SK-N-SH (cell line): ENCODE measurements at regions not wholly inside any gene's neighbourhood (a gene's known extent, or its start where the extent isn't known, plus 50 kb on each side); places are given as distances from the start of the nearest gene placed in this dataset.
A peak's percentile ranks its signal among the peaks of the same experiment; 100 is the strongest.

Experiments
- CTCF ChIA-PET: fragments of 300-600, 350-600 bp; formaldehyde crosslinking; extraction: SDS; loops from one replicate; lab custom pipeline; 2021; lab: Yijun Ruan, JAX
- POLR2A ChIA-PET: fragments of 350-600 bp; sonication (Branson Sonifier 250); formaldehyde crosslinking; extraction: SDS; loops from one replicate; lab custom pipeline; 2020; ENCODE audit warnings: antibody characterized with exemption, inconsistent platforms; lab: Yijun Ruan, JAX
- DNase-seq: peaks from one replicate; pipeline ENCODE4 v3.0.0; 2012
- H2AFZ ChIP-seq: fragments of 200-600 bp; sonication (generic); 2 replicates; pipeline ENCODE4 v1.8.1; 2016; ENCODE audit warnings: antibody characterized with exemption, mild to moderate bottlenecking, low read depth
- H3F3A ChIP-seq: fragments of 200-600 bp; sonication (generic); replicated peaks from 2 replicates; pipeline ENCODE3; 2016; ENCODE audit warnings: antibody characterized with exemption, mild to moderate bottlenecking; ENCODE audit not compliant: insufficient read depth
- H3K27ac ChIP-seq, 2 experiments: fragments of 200-500 bp in 1 of 2; fragments of 200-600 bp in 1 of 2; sonication (Bioruptor generic) in 1 of 2; sonication (generic), shearing (Covaris generic) in 1 of 2; 2 replicates each; pipeline versions ENCODE4 v1.5.1 to v1.6.1; 2014 to 2016; ENCODE audit warnings: low read depth in 2 of 2, inconsistent platforms in 1 of 2, low read length in 1 of 2, mild to moderate bottlenecking in 1 of 2, mixed read lengths in 1 of 2
- H3K27me3 ChIP-seq: fragments of 200-600 bp; sonication (generic), shearing (Covaris generic); 2 replicates; pipeline ENCODE4 v1.6.1; 2016; ENCODE audit warnings: mixed run types; ENCODE audit not compliant: insufficient read depth
- H3K36me3 ChIP-seq, 2 experiments: fragments of 200-500 bp in 1 of 2; fragments of 200-600 bp in 1 of 2; sonication (Bioruptor generic) in 1 of 2; sonication (generic) in 1 of 2; replicated peaks in 1 of 2; 2 replicates each; pipeline versions ENCODE3 to v1.5.1; 2014 to 2016; ENCODE audit warnings: low read length in 1 of 2, mild to moderate bottlenecking in 1 of 2; ENCODE audit not compliant: insufficient read depth in 2 of 2, control insufficient read depth in 1 of 2
- H3K4me1 ChIP-seq, 2 experiments: fragments of 200-500 bp in 1 of 2; fragments of 200-600 bp in 1 of 2; sonication (Bioruptor generic) in 1 of 2; sonication (generic), shearing (Covaris generic) in 1 of 2; 2 replicates each; pipeline versions ENCODE4 v1.5.1 to v1.6.1; 2014 to 2016; ENCODE audit warnings: low read depth in 1 of 2, low read length in 1 of 2, mixed run types in 1 of 2; ENCODE audit not compliant: insufficient read depth in 2 of 2, control insufficient read depth in 1 of 2
- H3K4me2 ChIP-seq: fragments of 200-600 bp; sonication (generic), shearing (Covaris generic); 2 replicates; pipeline ENCODE4 v1.6.1; 2017; ENCODE audit warnings: mixed run types
- H3K4me3 ChIP-seq, 2 experiments: fragments of 200-500 bp in 1 of 2; fragments of 200-600 bp in 1 of 2; sonication (Bioruptor generic) in 1 of 2; sonication (generic), shearing (Covaris generic) in 1 of 2; 2 replicates each; pipeline versions ENCODE4 v1.5.1 to v1.8.1; 2014 to 2016; ENCODE audit warnings: low read depth in 2 of 2, inconsistent platforms in 1 of 2, low read length in 1 of 2, mild to moderate bottlenecking in 1 of 2, mixed read lengths in 1 of 2, moderate library complexity in 1 of 2
- H3K79me2 ChIP-seq: fragments of 200-600 bp; sonication (generic); 2 replicates; pipeline ENCODE4 v1.8.1; 2017; ENCODE audit warnings: mild to moderate bottlenecking; ENCODE audit not compliant: insufficient read depth
- H3K9ac ChIP-seq: fragments of 200-600 bp; sonication (generic); 2 replicates; pipeline ENCODE4 v1.6.1; 2017; ENCODE audit warnings: mixed run types
- H3K9me2 ChIP-seq: fragments of 200-600 bp; sonication (generic); 2 replicates; pipeline ENCODE4 v1.6.1; 2017; ENCODE audit warnings: mixed run types
- H3K9me3 ChIP-seq: fragments of 200-600 bp; sonication (generic); 2 replicates; pipeline ENCODE4 v1.6.1; 2017; ENCODE audit warnings: mixed run types, mild to moderate bottlenecking, moderate library complexity
- H4K20me1 ChIP-seq: fragments of 200-600 bp; sonication (generic); 2 replicates; pipeline ENCODE4 v1.6.1; 2017; ENCODE audit warnings: mild to moderate bottlenecking, mixed run types; ENCODE audit not compliant: insufficient read depth
- EP300 ChIP-seq, 2 experiments: IDR thresholded peaks; 2 replicates each; pipeline versions ENCODE4 v1.4.0 to v1.6.1; 2012; ENCODE audit warnings: borderline replicate concordance in 1 of 2, low read depth in 1 of 2, low read length in 1 of 2
- FOXJ3 ChIP-seq: sonication (generic); formaldehyde crosslinking; IDR thresholded peaks from 2 replicates; pipeline ENCODE4 v1.5.1; 2020; ENCODE audit warnings: mild to moderate bottlenecking, missing genetic modification reagents
- GATA2 ChIP-seq: sonication (generic); formaldehyde crosslinking; IDR thresholded peaks from 2 replicates; pipeline ENCODE4 v1.5.0; 2020; ENCODE audit warnings: mild to moderate bottlenecking, missing genetic modification reagents
- JUND ChIP-seq: IDR thresholded peaks from 2 replicates; pipeline ENCODE4 v1.4.0; 2012
- MXI1 ChIP-seq: IDR thresholded peaks from 2 replicates; pipeline ENCODE4 v1.6.1; 2012; ENCODE audit warnings: mild to moderate bottlenecking, low read depth, low read length, improper control_type of control experiment
- NFIC ChIP-seq: IDR thresholded peaks from 2 replicates; pipeline ENCODE4 v1.4.0; 2012; ENCODE audit warnings: borderline replicate concordance
- NRF1 ChIP-seq: IDR thresholded peaks from 2 replicates; pipeline ENCODE4 v1.6.1; 2012; ENCODE audit warnings: low read depth, mild to moderate bottlenecking, low read length
- POLR2AphosphoS5 ChIP-seq: IDR thresholded peaks from 2 replicates; pipeline ENCODE4 v1.6.1; 2012; ENCODE audit warnings: low read depth, low read length
- RFX5 ChIP-seq: IDR thresholded peaks from 2 replicates; pipeline ENCODE4 v1.6.1; 2012; ENCODE audit warnings: mild to moderate bottlenecking, improper control_type of control experiment, low read length
- TAF1 ChIP-seq: IDR thresholded peaks from 2 replicates; pipeline ENCODE4 v1.6.1; 2012; ENCODE audit warnings: low read depth, mild to moderate bottlenecking, low read length, moderate library complexity, borderline replicate concordance
- TCF12 ChIP-seq: IDR thresholded peaks from 2 replicates; pipeline ENCODE4 v1.4.0; 2012
- WGBS: methylation state at CpG from one replicate; pipeline ENCODE4 v1.1.6; 2017; ENCODE audit warnings: low lambda C conversion rate; 5-methylcytosine and 5-hydroxymethylcytosine counted together
- TF ChIP-seq, protein P1 (sequence below): IDR thresholded peaks from 2 replicates; pipeline ENCODE4; 2012
- TF ChIP-seq, protein P2 (sequence below): IDR thresholded peaks from 2 replicates; pipeline ENCODE4 v1.6.1; 2012; ENCODE audit warnings: mild to moderate bottlenecking, low read depth, low read length, moderate library complexity
- TF ChIP-seq, protein P3 (sequence below): fragments of 200-600 bp; sonication (generic); IDR thresholded peaks from 2 replicates; pipeline ENCODE4 v1.6.1; 2017; ENCODE audit warnings: antibody characterized with exemption, mild to moderate bottlenecking, moderate library complexity

DNA sequence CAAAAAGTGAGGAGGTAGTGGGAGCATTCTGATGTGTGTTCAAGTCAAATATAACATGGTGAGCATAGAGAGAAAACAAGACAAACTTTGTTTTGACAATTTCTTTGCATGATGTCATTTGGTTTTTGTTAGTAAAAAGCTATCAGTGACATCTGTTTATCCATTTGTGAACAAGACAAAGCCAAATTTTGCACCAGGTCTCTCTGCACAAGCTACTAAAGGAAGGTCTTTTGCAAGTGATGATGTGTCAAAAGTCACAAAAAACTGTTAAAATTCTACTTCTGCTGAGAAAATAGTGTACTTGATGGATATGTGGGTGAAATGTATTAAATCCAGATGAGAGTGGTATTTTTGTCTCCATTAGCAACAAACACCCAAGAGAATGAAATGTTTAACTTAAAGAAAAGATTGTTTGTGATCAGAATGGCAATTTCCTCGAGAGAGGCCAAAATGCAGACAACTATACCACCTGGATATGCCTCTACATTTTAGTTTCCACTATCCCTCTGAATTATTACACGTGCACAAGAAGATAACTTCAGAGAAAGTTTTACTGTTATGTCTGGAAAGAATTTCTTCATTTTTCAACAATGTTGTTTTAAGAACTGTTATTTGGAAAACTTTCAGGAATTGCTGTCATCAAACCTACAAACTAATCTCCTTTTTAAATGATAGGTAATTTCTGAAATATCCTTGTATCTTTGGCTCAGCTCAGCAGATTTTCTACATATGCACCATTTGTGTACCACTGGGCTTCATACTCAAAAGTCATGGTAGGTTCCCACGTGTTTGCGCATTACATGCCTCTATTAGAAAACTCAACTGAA is 807.4 kb upstream of the ADGRL2 start:
- Histone ChIP-seq H3K4me2 (no peak overlapping the region), H3K36me3 (no peaks in the 10 kb centered on the region), H3K79me2 (no peaks in the 10 kb centered on the region), H3K27ac (no peak overlapping the region), H3K9me2 (no peaks in the 10 kb centered on the region), H3K9ac (no peak overlapping the region), H3K4me1 (no peaks in the 10 kb centered on the region; a peak in 1 of 4 replicates), H3K4me3 (no peak overlapping the region), H4K20me1 (no peaks in the 10 kb centered on the region), H3K9me3 (no peaks in the 10 kb centered on the region), H3F3A (no peaks in the 10 kb centered on the region), H3K27me3 (no peaks in the 10 kb centered on the region), H2AFZ (no peak overlapping the region)
- ChIA-PET POLR2A (no interaction called here), CTCF (no interaction called here)
- DNase-seq = no peak
- WGBS = 82% methylated on average over 4 of the region's 4 CpGs
- TF ChIP-seq RFX5 = no peak
- TF ChIP-seq, protein P1, sequence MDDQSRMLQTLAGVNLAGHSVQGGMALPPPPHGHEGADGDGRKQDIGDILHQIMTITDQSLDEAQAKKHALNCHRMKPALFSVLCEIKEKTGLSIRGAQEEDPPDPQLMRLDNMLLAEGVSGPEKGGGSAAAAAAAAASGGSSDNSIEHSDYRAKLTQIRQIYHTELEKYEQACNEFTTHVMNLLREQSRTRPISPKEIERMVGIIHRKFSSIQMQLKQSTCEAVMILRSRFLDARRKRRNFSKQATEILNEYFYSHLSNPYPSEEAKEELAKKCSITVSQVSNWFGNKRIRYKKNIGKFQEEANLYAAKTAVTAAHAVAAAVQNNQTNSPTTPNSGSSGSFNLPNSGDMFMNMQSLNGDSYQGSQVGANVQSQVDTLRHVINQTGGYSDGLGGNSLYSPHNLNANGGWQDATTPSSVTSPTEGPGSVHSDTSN = no peak
- no peak for TF ChIP-seq MXI1
- no peak for TF ChIP-seq GATA2 (CRISPR knock-in tag)
- TF ChIP-seq TAF1 = no peak
- TF ChIP-seq, protein P2, sequence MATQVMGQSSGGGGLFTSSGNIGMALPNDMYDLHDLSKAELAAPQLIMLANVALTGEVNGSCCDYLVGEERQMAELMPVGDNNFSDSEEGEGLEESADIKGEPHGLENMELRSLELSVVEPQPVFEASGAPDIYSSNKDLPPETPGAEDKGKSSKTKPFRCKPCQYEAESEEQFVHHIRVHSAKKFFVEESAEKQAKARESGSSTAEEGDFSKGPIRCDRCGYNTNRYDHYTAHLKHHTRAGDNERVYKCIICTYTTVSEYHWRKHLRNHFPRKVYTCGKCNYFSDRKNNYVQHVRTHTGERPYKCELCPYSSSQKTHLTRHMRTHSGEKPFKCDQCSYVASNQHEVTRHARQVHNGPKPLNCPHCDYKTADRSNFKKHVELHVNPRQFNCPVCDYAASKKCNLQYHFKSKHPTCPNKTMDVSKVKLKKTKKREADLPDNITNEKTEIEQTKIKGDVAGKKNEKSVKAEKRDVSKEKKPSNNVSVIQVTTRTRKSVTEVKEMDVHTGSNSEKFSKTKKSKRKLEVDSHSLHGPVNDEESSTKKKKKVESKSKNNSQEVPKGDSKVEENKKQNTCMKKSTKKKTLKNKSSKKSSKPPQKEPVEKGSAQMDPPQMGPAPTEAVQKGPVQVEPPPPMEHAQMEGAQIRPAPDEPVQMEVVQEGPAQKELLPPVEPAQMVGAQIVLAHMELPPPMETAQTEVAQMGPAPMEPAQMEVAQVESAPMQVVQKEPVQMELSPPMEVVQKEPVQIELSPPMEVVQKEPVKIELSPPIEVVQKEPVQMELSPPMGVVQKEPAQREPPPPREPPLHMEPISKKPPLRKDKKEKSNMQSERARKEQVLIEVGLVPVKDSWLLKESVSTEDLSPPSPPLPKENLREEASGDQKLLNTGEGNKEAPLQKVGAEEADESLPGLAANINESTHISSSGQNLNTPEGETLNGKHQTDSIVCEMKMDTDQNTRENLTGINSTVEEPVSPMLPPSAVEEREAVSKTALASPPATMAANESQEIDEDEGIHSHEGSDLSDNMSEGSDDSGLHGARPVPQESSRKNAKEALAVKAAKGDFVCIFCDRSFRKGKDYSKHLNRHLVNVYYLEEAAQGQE = no peak
- TF ChIP-seq NRF1 = no peak

DNA sequence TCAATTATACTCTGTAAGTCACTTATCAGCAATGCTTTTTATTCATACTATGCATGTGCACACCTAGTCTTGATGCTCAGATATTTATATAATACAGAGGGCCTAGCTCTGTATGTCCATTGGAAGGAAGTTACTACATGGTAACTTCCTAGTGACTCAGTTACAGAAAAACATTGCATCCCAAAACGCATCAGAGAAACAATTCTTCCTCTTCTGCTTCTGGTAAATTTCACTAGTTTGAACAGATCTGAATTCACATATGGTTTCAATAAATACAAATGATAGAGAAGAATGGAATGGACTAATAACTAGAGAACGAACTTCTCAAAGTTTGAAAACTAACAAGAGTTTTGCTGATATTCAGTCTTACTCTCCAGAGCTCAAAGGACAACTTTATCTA is 811.3 kb upstream of the ADGRL2 start:
- H3K4me1 ChIP-seq = no peaks in the 10 kb centered on the region; a peak in 1 of 4 replicates
- H2AFZ ChIP-seq = peak overlapping the region; percentile 38; the same call in 1 of the 2 replicates
- DNase-seq = no peak
- no peaks in the 10 kb centered on the region for H4K20me1 ChIP-seq
- ChIA-PET POLR2A (no interaction called here), CTCF (interaction anchor here (0.8 kb wide), 1 partner anchor 11 kb away, joined by 5 read pairs; no protein-coding TSS in a partner anchor)
- peak in 1 of 2 experiments; percentile 58; a peak in 1 of 4 replicates for TF ChIP-seq EP300 (IDR thresholded peaks at IDR 0.05; ENCODE audit: borderline replicate concordance in 1 of 2, low read depth in 1 of 2, low read length in 1 of 2)
- peak; percentile 26; the same call in 1 of the 2 replicates for TF ChIP-seq POLR2AphosphoS5
- TF ChIP-seq, protein P3, sequence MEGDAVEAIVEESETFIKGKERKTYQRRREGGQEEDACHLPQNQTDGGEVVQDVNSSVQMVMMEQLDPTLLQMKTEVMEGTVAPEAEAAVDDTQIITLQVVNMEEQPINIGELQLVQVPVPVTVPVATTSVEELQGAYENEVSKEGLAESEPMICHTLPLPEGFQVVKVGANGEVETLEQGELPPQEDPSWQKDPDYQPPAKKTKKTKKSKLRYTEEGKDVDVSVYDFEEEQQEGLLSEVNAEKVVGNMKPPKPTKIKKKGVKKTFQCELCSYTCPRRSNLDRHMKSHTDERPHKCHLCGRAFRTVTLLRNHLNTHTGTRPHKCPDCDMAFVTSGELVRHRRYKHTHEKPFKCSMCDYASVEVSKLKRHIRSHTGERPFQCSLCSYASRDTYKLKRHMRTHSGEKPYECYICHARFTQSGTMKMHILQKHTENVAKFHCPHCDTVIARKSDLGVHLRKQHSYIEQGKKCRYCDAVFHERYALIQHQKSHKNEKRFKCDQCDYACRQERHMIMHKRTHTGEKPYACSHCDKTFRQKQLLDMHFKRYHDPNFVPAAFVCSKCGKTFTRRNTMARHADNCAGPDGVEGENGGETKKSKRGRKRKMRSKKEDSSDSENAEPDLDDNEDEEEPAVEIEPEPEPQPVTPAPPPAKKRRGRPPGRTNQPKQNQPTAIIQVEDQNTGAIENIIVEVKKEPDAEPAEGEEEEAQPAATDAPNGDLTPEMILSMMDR = no peak
- no peak for TF ChIP-seq FOXJ3
- 0 out of 2 replicates have a peak, but pooled peaks have one; percentile 18 for TF ChIP-seq NFIC
- TF ChIP-seq JUND = peak; percentile 26; the same call in 1 of the 2 replicates
- TF ChIP-seq, protein P1 = peak; percentile 52
- TF ChIP-seq TCF12 = peak; percentile 96
- peak overlapping the region; percentile 30; the same call in 1 of the 2 replicates for H3K4me2 ChIP-seq
- no peaks in the 10 kb centered on the region for H3K9me2 ChIP-seq
- H3K9me3 ChIP-seq = no peaks in the 10 kb centered on the region
- no peak overlapping the region for H3K4me3 ChIP-seq
- H3K36me3 ChIP-seq = no peaks in the 10 kb centered on the region
- no peak overlapping the region for H3K9ac ChIP-seq
- 17% methylated on average over 2 of the region's 2 CpGs for WGBS
- H3K79me2 ChIP-seq = no peaks in the 10 kb centered on the region
- H3K27ac ChIP-seq = peak overlapping the region; percentile 63 to 64
- H3F3A ChIP-seq = no peaks in the 10 kb centered on the region
- H3K27me3 ChIP-seq = no peaks in the 10 kb centered on the region
